Panc1 (cell line): ENCODE measurements at regions not wholly inside any gene's neighbourhood (a gene's known extent, or its start where the extent isn't known, plus 50 kb on each side); places are given as distances from the start of the nearest gene placed in this dataset.

Experiments
- ATAC-seq: fragments of 200-7000 bp; cut with Tn5 transposase; 2 replicates; pipeline ENCODE4 v1.9.1; 2020; ENCODE audit warnings: mild to moderate bottlenecking, moderate library complexity
- BruUV-seq: library from RNA; stranded (reverse); fragments of 400-500 nt; replicated peaks from 2 replicates; lab custom pipeline; 2021; lab: Mats Ljungman, UMichigan
- CTCF ChIA-PET: fragments of 300-600 bp; sonication (Branson Sonifier 250); formaldehyde crosslinking; loops from one replicate; lab custom pipeline; 2022; ENCODE audit warnings: antibody characterized with exemption; lab: Charles Lee
- POLR2A ChIA-PET: fragments of 300-600 bp; sonication (Branson Sonifier 250); formaldehyde crosslinking; loops from one replicate; lab custom pipeline; 2022; ENCODE audit warnings: antibody characterized with exemption; lab: Charles Lee
- DNase-seq: peaks from one replicate; pipeline ENCODE4 v3.0.0-alpha.2; 2010; ENCODE audit warnings: low read depth, low spot score
- H3K27ac ChIP-seq: 2 replicates; pipeline ENCODE4 v1.5.1; 2011; ENCODE audit warnings: mild to moderate bottlenecking, low read length, inconsistent platforms
- H3K27me3 ChIP-seq: fragments of 200-500 bp; sonication (Bioruptor generic); 2 replicates; pipeline ENCODE4 v1.6.0; 2014; ENCODE audit warnings: low read length, inconsistent platforms; ENCODE audit not compliant: control insufficient read depth, insufficient read depth
- H3K36me3 ChIP-seq: fragments of 200-500 bp; sonication (Bioruptor generic); 2 replicates; pipeline ENCODE4 v1.5.1; 2014; ENCODE audit warnings: inconsistent platforms, mild to moderate bottlenecking, low read length, moderate library complexity; ENCODE audit not compliant: control insufficient read depth, insufficient read depth
- H3K4me1 ChIP-seq: 2 replicates; pipeline ENCODE4 v1.5.1; 2011; ENCODE audit warnings: inconsistent platforms, mild to moderate bottlenecking, low read length, moderate library complexity; ENCODE audit not compliant: control insufficient read depth, insufficient read depth
- H3K4me3 ChIP-seq, 2 experiments: 2 replicates each; pipeline ENCODE4 v1.5.1; 2011 to 2012; ENCODE audit warnings: low read depth in 2 of 2, low read length in 2 of 2, mild to moderate bottlenecking in 2 of 2, inconsistent platforms in 1 of 2, moderate library complexity in 1 of 2
- H3K9me3 ChIP-seq: fragments of 200-500 bp; sonication (Bioruptor generic); 2 replicates; pipeline ENCODE4 v1.5.1; 2014; ENCODE audit warnings: low read depth, mild to moderate bottlenecking, inconsistent platforms, low read length, moderate library complexity; ENCODE audit not compliant: control insufficient read depth, insufficient read depth
- POLR2AphosphoS5 ChIP-seq: IDR thresholded peaks from 2 replicates; pipeline ENCODE4 v1.6.1; 2012; ENCODE audit warnings: mild to moderate bottlenecking, low read depth, low read length, moderate library complexity
- SIN3A ChIP-seq: IDR thresholded peaks from 2 replicates; pipeline ENCODE4 v1.6.1; 2012; ENCODE audit warnings: low read depth, mild to moderate bottlenecking, low read length, moderate library complexity, borderline replicate concordance; ENCODE audit not compliant: insufficient read depth
- TCF7L2 ChIP-seq: IDR thresholded peaks from 2 replicates; pipeline ENCODE4 v1.6.1; 2011; ENCODE audit warnings: mild to moderate bottlenecking, low read depth, low read length, inconsistent platforms
- in situ Hi-C: cut with HindIII; loops from 2 replicates; pipeline ENCODE4 v1.10.0; 2016; ENCODE audit warnings: low sequenced_read_pairs, low pct_unique_long_range_greater_than_20kb
- intact Hi-C: fragments of 100-400 bp; cut with micrococcal nuclease; formaldehyde crosslinking; loops from one replicate; pipeline ENCODE4 v1.10.0; 2022; ENCODE audit not compliant: unreplicated experiment
- TF ChIP-seq, protein P1 (sequence below), 2 experiments: IDR thresholded peaks; 2 replicates each; pipeline ENCODE4 v1.6.1; 2011 to 2012; ENCODE audit warnings: low read depth in 2 of 2, control low read depth in 1 of 2, low read length in 1 of 2, mild to moderate bottlenecking in 1 of 2, moderate library complexity in 1 of 2; ENCODE audit not compliant: insufficient read depth in 1 of 2
- TF ChIP-seq, protein P2 (sequence below): fragments of 450-650 bp; IDR thresholded peaks from 2 replicates; pipeline ENCODE4 v1.5.1; 2017; ENCODE audit warnings: mild to moderate bottlenecking

DNA sequence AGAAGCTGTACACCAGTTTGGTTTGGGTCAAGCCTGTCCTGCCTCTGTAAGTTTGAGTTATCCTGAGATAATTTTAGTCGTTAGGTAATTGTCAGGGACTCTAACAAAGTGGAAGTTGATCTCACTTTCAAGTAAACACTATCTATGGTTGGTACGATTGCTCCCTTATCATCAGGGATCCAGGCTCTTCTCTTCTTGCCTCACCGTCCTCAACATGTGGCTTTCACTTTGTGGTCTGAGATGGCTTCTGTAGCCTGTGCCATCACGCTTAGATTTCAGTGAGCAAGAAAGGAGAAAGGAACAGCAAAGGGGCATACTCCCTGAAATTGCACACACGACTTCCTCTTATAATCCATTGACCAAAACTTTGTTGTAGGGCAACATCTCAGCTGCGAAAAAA, 115.6 kb downstream of the CTAGE1 start:
- CTCF ChIA-PET: no interaction called here
- no TSS peak for BruUV-seq

DNA sequence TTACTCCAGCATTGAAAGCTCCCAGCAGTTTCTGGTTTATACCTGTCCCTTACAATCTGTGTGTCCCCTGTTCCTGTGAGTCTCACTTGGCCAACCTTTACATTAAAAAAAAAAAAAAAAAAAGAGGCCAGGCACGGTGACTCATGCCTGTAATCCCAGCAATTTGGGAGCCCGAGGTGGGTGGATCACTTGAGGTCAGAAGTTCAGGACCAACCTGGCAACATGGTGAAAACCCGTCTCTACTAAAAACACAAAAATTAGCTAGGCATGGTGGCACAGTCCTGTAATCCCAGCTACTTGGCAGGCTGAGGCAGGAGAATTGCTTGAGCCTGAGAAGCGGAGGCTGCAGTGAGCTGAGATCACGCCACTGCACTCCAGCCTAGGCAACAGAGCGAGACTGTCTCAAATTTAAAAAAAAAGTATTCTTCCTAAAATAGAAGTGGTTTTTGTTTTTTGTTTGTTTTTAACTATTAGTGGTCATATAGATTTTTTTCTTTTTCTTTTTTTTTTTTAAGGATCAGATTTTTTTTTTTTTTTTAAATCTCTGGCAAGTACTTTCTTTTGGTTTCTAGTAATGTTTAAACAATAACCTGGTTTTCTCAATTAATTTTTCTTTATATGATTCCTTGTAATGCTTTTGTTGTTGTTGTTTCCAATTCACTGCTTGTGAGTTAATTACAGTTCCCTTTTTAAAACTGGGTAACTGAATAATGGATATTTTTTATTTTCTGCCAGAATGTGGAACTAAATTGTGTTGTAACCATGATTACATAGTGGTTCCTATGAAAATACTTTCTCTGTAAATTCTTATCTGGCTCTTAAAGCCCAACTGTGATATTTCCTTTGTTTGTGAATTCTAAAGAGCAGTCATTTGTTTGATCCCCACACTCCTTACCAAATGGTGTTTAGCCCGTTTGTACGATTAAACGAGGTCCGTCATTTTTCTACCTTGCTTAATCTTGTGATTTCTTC, 116.8 kb downstream of the CTAGE1 start:
- in situ Hi-C loops: no loop called here
- no peak overlapping the region for H3K4me3 ChIP-seq
- DNase-seq: no peak
- ChIA-PET POLR2A (interaction anchor here (0.7 kb wide), 2 partner anchors 295 to 393 kb away, joined by 7 to 9 read pairs; no protein-coding TSS in a partner anchor), CTCF (no interaction called here)
- H3K4me1 ChIP-seq: no peaks in the 10 kb centered on the region
- TF ChIP-seq TCF7L2 (no peak), POLR2AphosphoS5 (no peak), SIN3A (no peak)
- TF ChIP-seq, protein P1, sequence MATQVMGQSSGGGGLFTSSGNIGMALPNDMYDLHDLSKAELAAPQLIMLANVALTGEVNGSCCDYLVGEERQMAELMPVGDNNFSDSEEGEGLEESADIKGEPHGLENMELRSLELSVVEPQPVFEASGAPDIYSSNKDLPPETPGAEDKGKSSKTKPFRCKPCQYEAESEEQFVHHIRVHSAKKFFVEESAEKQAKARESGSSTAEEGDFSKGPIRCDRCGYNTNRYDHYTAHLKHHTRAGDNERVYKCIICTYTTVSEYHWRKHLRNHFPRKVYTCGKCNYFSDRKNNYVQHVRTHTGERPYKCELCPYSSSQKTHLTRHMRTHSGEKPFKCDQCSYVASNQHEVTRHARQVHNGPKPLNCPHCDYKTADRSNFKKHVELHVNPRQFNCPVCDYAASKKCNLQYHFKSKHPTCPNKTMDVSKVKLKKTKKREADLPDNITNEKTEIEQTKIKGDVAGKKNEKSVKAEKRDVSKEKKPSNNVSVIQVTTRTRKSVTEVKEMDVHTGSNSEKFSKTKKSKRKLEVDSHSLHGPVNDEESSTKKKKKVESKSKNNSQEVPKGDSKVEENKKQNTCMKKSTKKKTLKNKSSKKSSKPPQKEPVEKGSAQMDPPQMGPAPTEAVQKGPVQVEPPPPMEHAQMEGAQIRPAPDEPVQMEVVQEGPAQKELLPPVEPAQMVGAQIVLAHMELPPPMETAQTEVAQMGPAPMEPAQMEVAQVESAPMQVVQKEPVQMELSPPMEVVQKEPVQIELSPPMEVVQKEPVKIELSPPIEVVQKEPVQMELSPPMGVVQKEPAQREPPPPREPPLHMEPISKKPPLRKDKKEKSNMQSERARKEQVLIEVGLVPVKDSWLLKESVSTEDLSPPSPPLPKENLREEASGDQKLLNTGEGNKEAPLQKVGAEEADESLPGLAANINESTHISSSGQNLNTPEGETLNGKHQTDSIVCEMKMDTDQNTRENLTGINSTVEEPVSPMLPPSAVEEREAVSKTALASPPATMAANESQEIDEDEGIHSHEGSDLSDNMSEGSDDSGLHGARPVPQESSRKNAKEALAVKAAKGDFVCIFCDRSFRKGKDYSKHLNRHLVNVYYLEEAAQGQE (IDR thresholded peaks at IDR 0.05; ENCODE audit: insufficient read depth in 1 of 2, low read depth in 2 of 2, low read length in 1 of 2): no peak
- TF ChIP-seq, protein P2, sequence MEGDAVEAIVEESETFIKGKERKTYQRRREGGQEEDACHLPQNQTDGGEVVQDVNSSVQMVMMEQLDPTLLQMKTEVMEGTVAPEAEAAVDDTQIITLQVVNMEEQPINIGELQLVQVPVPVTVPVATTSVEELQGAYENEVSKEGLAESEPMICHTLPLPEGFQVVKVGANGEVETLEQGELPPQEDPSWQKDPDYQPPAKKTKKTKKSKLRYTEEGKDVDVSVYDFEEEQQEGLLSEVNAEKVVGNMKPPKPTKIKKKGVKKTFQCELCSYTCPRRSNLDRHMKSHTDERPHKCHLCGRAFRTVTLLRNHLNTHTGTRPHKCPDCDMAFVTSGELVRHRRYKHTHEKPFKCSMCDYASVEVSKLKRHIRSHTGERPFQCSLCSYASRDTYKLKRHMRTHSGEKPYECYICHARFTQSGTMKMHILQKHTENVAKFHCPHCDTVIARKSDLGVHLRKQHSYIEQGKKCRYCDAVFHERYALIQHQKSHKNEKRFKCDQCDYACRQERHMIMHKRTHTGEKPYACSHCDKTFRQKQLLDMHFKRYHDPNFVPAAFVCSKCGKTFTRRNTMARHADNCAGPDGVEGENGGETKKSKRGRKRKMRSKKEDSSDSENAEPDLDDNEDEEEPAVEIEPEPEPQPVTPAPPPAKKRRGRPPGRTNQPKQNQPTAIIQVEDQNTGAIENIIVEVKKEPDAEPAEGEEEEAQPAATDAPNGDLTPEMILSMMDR: no peak
- H3K27me3 ChIP-seq: peaks cover 11% of the 10 kb centered on the region
- intact Hi-C loops: no loop called here
- ATAC-seq: no peak
- no peak overlapping the region for H3K27ac ChIP-seq
- BruUV-seq: no TSS peak
- no peaks in the 10 kb centered on the region for H3K36me3 ChIP-seq
- no peaks in the 10 kb centered on the region for H3K9me3 ChIP-seq

More for the DNA sequence above, 115.6 kb downstream of the CTAGE1 start:
- POLR2A ChIA-PET: no interaction called here
- TF ChIP-seq POLR2AphosphoS5 (no peak), TCF7L2 (no peak), SIN3A (no peak)
- TF ChIP-seq, protein P2: no peak
- TF ChIP-seq, protein P1 (IDR thresholded peaks at IDR 0.05; ENCODE audit: insufficient read depth in 1 of 2, low read depth in 2 of 2, low read length in 1 of 2): no peak
- no peak overlapping the region for H3K27ac ChIP-seq
- intact Hi-C loops (no loop called here), in situ Hi-C loops (no loop called here)
- H3K36me3 ChIP-seq: no peaks in the 10 kb centered on the region
- no peak for ATAC-seq
- no peak overlapping the region for H3K4me3 ChIP-seq
- H3K9me3 ChIP-seq: no peaks in the 10 kb centered on the region
- H3K4me1 ChIP-seq: no peaks in the 10 kb centered on the region
- DNase-seq: no peak
- H3K27me3 ChIP-seq: peaks cover 8% of the 10 kb centered on the region
